ENCODE measurements at regions not wholly inside any gene's neighbourhood (a gene's known extent, or its start where the extent isn't known, plus 50 kb on each side); places are given as distances from the start of the nearest gene placed in this dataset.
A peak's percentile ranks its signal among the peaks of the same experiment; 100 is the strongest.
"Not testable (repeated sequence)": the region's sequence is repeated elsewhere in the genome, so short reads cannot be mapped to it uniquely, and the experiment has no call there.

GRCh38 chr16:29233705-29234404 is 172.7 kb downstream of the NPIPB11 start:
- H3K27me3 ChIP-seq (ENCODE audit: control insufficient read depth in 1 of 2, insufficient read depth in 2 of 2, low read length in 1 of 2); H3K9me3 ChIP-seq (ENCODE audit: control insufficient read depth, low read length); H3K4me3 ChIP-seq (ENCODE audit: low read length in 2 of 2); H3K4me1 ChIP-seq (ENCODE audit: control insufficient read depth in 1 of 2, insufficient read depth in 2 of 2, low read length in 2 of 2); ATAC-seq (ENCODE audit: low FRiP score); intact Hi-C loops (cut with DNase I); H3K36me3 ChIP-seq (ENCODE audit: control insufficient read depth in 1 of 2, insufficient read depth in 2 of 2, low read length in 1 of 2); H3K27ac ChIP-seq (ENCODE audit: low read depth in 1 of 2, low read length in 2 of 2): not testable (repeated sequence)
- WGBS, 2 donors, result 95 to 98% methylated on average over 18 to 23 of the region's 23 CpGs
- peak in 1 of 2 donors; percentile 61 for DNase-seq

- intact Hi-C loops (cut with DNase I), result no loop called here
- 91 to 94% methylated on average over 30 of the region's 30 CpGs for WGBS, 2 donors
- Histone ChIP-seq H3K27me3 (ENCODE audit: control insufficient read depth in 1 of 2, insufficient read depth in 2 of 2, low read length in 1 of 2) (no peaks in the 10 kb centered on the region), H3K4me3 (ENCODE audit: low read length in 2 of 2) (no peak overlapping the region), H3K36me3 (ENCODE audit: control insufficient read depth in 1 of 2, insufficient read depth in 2 of 2, low read length in 1 of 2) (no peaks in the 10 kb centered on the region), H3K27ac (ENCODE audit: low read depth in 1 of 2, low read length in 2 of 2) (no peak overlapping the region), H3K4me1 (ENCODE audit: control insufficient read depth in 1 of 2, insufficient read depth in 2 of 2, low read length in 2 of 2) (no peaks in the 10 kb centered on the region), H3K9me3 (ENCODE audit: control insufficient read depth, low read length) (no peaks in the 10 kb centered on the region)
- peak in 1 of 2 donors; percentile 55 for DNase-seq
- ATAC-seq (ENCODE audit: low FRiP score), result no peak
These were observed 173.5 kb downstream of the NPIPB11 start for GRCh38 chr16:29232811-29233704.

GRCh38 chr16:29232160-29232705 is 174.3 kb downstream of the NPIPB11 start:
- H3K27me3 ChIP-seq (ENCODE audit: control insufficient read depth in 1 of 2, insufficient read depth in 2 of 2, low read length in 1 of 2); H3K4me3 ChIP-seq (ENCODE audit: low read length in 2 of 2); H3K27ac ChIP-seq (ENCODE audit: low read depth in 1 of 2, low read length in 2 of 2); H3K9me3 ChIP-seq (ENCODE audit: control insufficient read depth, low read length); DNase-seq; H3K36me3 ChIP-seq (ENCODE audit: control insufficient read depth in 1 of 2, insufficient read depth in 2 of 2, low read length in 1 of 2); H3K4me1 ChIP-seq (ENCODE audit: control insufficient read depth in 1 of 2, insufficient read depth in 2 of 2, low read length in 2 of 2); ATAC-seq (ENCODE audit: low FRiP score); intact Hi-C loops (cut with DNase I): not testable (repeated sequence)
- 93 to 96% methylated on average over 10 of the region's 10 CpGs for WGBS, 2 donors

- no peaks in the 10 kb centered on the region for H3K27me3 ChIP-seq (ENCODE audit: control insufficient read depth in 1 of 2, insufficient read depth in 2 of 2, low read length in 1 of 2)
- H3K27ac ChIP-seq (ENCODE audit: low read depth in 1 of 2, low read length in 2 of 2), result no peak overlapping the region
- WGBS, 2 donors, result 51 to 70% methylated on average over 16 to 18 of the region's 18 CpGs
- intact Hi-C loops (cut with DNase I), result no loop called here
- H3K9me3 ChIP-seq (ENCODE audit: control insufficient read depth, low read length), result no peaks in the 10 kb centered on the region
- no peak for DNase-seq
- peak; percentile 4 for ATAC-seq (ENCODE audit: low FRiP score)
- no peak overlapping the region for H3K4me3 ChIP-seq (ENCODE audit: low read length in 2 of 2)
- H3K4me1 ChIP-seq (ENCODE audit: control insufficient read depth in 1 of 2, insufficient read depth in 2 of 2, low read length in 2 of 2), result no peaks in the 10 kb centered on the region
- no peaks in the 10 kb centered on the region for H3K36me3 ChIP-seq (ENCODE audit: control insufficient read depth in 1 of 2, insufficient read depth in 2 of 2, low read length in 1 of 2)
These were observed 175.3 kb downstream of the NPIPB11 start for GRCh38 chr16:29231244-29231643.

GRCh38 chr16:29230671-29231096 is 175.8 kb downstream of the NPIPB11 start:
- no peaks in the 10 kb centered on the region for H3K27me3 ChIP-seq (ENCODE audit: control insufficient read depth in 1 of 2, insufficient read depth in 2 of 2, low read length in 1 of 2)
- no peaks in the 10 kb centered on the region for H3K36me3 ChIP-seq (ENCODE audit: control insufficient read depth in 1 of 2, insufficient read depth in 2 of 2, low read length in 1 of 2)
- ATAC-seq (ENCODE audit: low FRiP score) (peak; percentile 2), DNase-seq (peak in 1 of 2 donors; percentile 67)
- WGBS, 2 donors, result 52 to 69% methylated on average over 22 of the region's 22 CpGs
- intact Hi-C loops (cut with DNase I), result no loop called here
- no peak overlapping the region for H3K4me3 ChIP-seq (ENCODE audit: low read length in 2 of 2)
- no peaks in the 10 kb centered on the region for H3K9me3 ChIP-seq (ENCODE audit: control insufficient read depth, low read length)
- H3K4me1 ChIP-seq (ENCODE audit: control insufficient read depth in 1 of 2, insufficient read depth in 2 of 2, low read length in 2 of 2), result no peaks in the 10 kb centered on the region
- H3K27ac ChIP-seq (ENCODE audit: low read depth in 1 of 2, low read length in 2 of 2), result no peak overlapping the region

GRCh38 chr16:29230006-29230668 is 176.4 kb downstream of the NPIPB11 start:
- H3K9me3 ChIP-seq (ENCODE audit: control insufficient read depth, low read length); DNase-seq; ATAC-seq (ENCODE audit: low FRiP score); H3K27ac ChIP-seq (ENCODE audit: low read depth in 1 of 2, low read length in 2 of 2); H3K27me3 ChIP-seq (ENCODE audit: control insufficient read depth in 1 of 2, insufficient read depth in 2 of 2, low read length in 1 of 2); H3K36me3 ChIP-seq (ENCODE audit: control insufficient read depth in 1 of 2, insufficient read depth in 2 of 2, low read length in 1 of 2); H3K4me3 ChIP-seq (ENCODE audit: low read length in 2 of 2); intact Hi-C loops (cut with DNase I); H3K4me1 ChIP-seq (ENCODE audit: control insufficient read depth in 1 of 2, insufficient read depth in 2 of 2, low read length in 2 of 2): not testable (repeated sequence)
- 94 to 95% methylated on average over 21 of the region's 21 CpGs for WGBS, 2 donors

GRCh38 chr16:29229616-29230005 is 176.9 kb downstream of the NPIPB11 start:
- peak in 1 of 2 donors; percentile 74 for DNase-seq
- not testable (repeated sequence) for H3K4me3 ChIP-seq (ENCODE audit: low read length in 2 of 2); H3K36me3 ChIP-seq (ENCODE audit: control insufficient read depth in 1 of 2, insufficient read depth in 2 of 2, low read length in 1 of 2); H3K27ac ChIP-seq (ENCODE audit: low read depth in 1 of 2, low read length in 2 of 2); H3K27me3 ChIP-seq (ENCODE audit: control insufficient read depth in 1 of 2, insufficient read depth in 2 of 2, low read length in 1 of 2); H3K4me1 ChIP-seq (ENCODE audit: control insufficient read depth in 1 of 2, insufficient read depth in 2 of 2, low read length in 2 of 2); ATAC-seq (ENCODE audit: low FRiP score); H3K9me3 ChIP-seq (ENCODE audit: control insufficient read depth, low read length)
- 94 to 95% methylated on average over 8 of the region's 8 CpGs for WGBS, 2 donors
- intact Hi-C loops (cut with DNase I), result loop anchor here in 1 of 2 donors (10.0 kb wide), 1 partner anchor 85 kb away; no protein-coding TSS in a partner anchor

Data from aorta (tissue), 5 donors.